ENCODE measurements at regions not wholly inside any gene's neighbourhood (a gene's known extent, or its start where the extent isn't known, plus 50 kb on each side); places are given as distances from the start of the nearest gene placed in this dataset.

DNA sequence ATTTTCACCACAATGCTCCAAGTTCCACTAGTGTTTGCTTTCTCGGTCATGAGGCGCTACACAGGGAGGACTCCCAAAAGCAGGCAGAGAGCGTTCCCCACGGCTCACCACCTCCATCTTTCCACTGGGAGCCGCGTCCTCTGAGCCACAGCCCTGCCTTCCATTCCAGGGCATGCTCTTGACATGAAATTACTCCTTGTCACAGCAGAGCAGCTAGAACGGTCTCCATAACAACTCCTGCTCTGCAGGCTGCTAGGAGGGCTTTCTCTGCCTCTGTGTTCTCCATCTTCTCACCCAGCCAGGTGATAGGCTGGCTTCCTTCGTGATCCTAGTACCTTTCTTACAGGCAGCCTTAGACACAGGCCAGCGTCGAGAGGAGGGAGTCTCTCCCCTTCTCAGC, 171.8 kb upstream of the UBL3 start:
- CTCF ChIA-PET = no interaction called here

More for the DNA sequence above, 171.8 kb upstream of the UBL3 start:
- no peaks in the 10 kb centered on the region for H3K79me2 ChIP-seq (ENCODE audit: control insufficient read depth, insufficient read depth, low read length)
- no peak overlapping the region for H2AFZ ChIP-seq (ENCODE audit: low read depth, low read length)
- no peak overlapping the region for H3K4me3 ChIP-seq (replicated peaks in 1 of 3; ENCODE audit: insufficient read depth in 1 of 3, low read depth in 1 of 3, low read length in 3 of 3)
- H3K9ac ChIP-seq (replicated peaks; ENCODE audit: extremely low read depth, insufficient read depth, low read length) = no peak overlapping the region
- H3K9me3 ChIP-seq (replicated peaks; ENCODE audit: control insufficient read depth, insufficient read depth, low read length) = no peaks in the 10 kb centered on the region
- DNase-seq (ENCODE audit: low read depth, low spot score) = no peak
- dilution Hi-C loops (cut with MboI; ENCODE audit: extremely low pct_ligation_motif_present, low sequenced_read_pairs) = no loop called here
- intact Hi-C loops (cut with micrococcal nuclease) = no loop called here
- H3K27me3 ChIP-seq (ENCODE audit: control insufficient read depth in 2 of 2, insufficient read depth in 2 of 2, low read length in 2 of 2) = peaks cover 0 to 1% of the 10 kb centered on the region in 2 experiments
- no TSS peak for BruUV-seq (replicated peaks)
- TF ChIP-seq POLR2A (IDR thresholded peaks at IDR 0.05; ENCODE audit: low read depth, low read length) = no peak
- TF ChIP-seq EZH2 (IDR thresholded peaks at IDR 0.05; ENCODE audit: borderline replicate concordance, low read depth, low read length, severe bottlenecking) = no peak
- no peak for TF ChIP-seq MAX (IDR thresholded peaks at IDR 0.05; ENCODE audit: insufficient read depth, insufficient read length)
- TF ChIP-seq FOS (IDR thresholded peaks at IDR 0.05; ENCODE audit: borderline replicate concordance, insufficient read depth, low read length) = no peak
- TF ChIP-seq MYC (IDR thresholded peaks at IDR 0.05; ENCODE audit: low read depth, low read length) = no peak
- no peak for TF ChIP-seq JUN (IDR thresholded peaks at IDR 0.05; ENCODE audit: borderline replicate concordance, insufficient read depth, insufficient read length, low read depth)
- TF ChIP-seq GATA2 (IDR thresholded peaks at IDR 0.05; ENCODE audit: insufficient read depth, insufficient read length, low read depth, low read length) = no peak
- no peak for TF ChIP-seq POLR2AphosphoS5 (IDR thresholded peaks at IDR 0.05; ENCODE audit: insufficient read depth, low read depth, low read length)
- TF ChIP-seq, protein P1, sequence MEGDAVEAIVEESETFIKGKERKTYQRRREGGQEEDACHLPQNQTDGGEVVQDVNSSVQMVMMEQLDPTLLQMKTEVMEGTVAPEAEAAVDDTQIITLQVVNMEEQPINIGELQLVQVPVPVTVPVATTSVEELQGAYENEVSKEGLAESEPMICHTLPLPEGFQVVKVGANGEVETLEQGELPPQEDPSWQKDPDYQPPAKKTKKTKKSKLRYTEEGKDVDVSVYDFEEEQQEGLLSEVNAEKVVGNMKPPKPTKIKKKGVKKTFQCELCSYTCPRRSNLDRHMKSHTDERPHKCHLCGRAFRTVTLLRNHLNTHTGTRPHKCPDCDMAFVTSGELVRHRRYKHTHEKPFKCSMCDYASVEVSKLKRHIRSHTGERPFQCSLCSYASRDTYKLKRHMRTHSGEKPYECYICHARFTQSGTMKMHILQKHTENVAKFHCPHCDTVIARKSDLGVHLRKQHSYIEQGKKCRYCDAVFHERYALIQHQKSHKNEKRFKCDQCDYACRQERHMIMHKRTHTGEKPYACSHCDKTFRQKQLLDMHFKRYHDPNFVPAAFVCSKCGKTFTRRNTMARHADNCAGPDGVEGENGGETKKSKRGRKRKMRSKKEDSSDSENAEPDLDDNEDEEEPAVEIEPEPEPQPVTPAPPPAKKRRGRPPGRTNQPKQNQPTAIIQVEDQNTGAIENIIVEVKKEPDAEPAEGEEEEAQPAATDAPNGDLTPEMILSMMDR (IDR thresholded peaks at IDR 0.05; ENCODE audit: extremely low read depth in 1 of 2, insufficient read depth in 1 of 2, low read depth in 1 of 2, low read length in 2 of 2) = no peak
- no peaks in the 10 kb centered on the region for H4K20me1 ChIP-seq (replicated peaks; ENCODE audit: control insufficient read depth, extremely low read depth, insufficient read depth, low read length)
- H3K27ac ChIP-seq (ENCODE audit: insufficient read depth, low read depth, low read length) = no peak overlapping the region
- POLR2A ChIA-PET = no interaction called here
- no peak for FAIRE-seq
- no peaks in the 10 kb centered on the region for H3K4me1 ChIP-seq (ENCODE audit: control insufficient read depth, extremely low read depth, insufficient read depth, low read length)
- H3K36me3 ChIP-seq (ENCODE audit: control insufficient read depth in 2 of 2, extremely low read depth in 1 of 2, insufficient read depth in 2 of 2, low read length in 2 of 2) = no peaks in the 10 kb centered on the region
- H3K4me2 ChIP-seq (ENCODE audit: insufficient read depth, low read length) = no peak overlapping the region
- H3K9me1 ChIP-seq (replicated peaks; ENCODE audit: control insufficient read depth, extremely low read depth, insufficient read depth, low read length) = no peaks in the 10 kb centered on the region
